BJ (cell line): ENCODE measurements at regions not wholly inside any gene's neighbourhood (a gene's known extent, or its start where the extent isn't known, plus 50 kb on each side); places are given as distances from the start of the nearest gene placed in this dataset.

Experiments used
- CTCF ChIA-PET: fragments of 350-600 bp; formaldehyde crosslinking; extraction: SDS; loops from one replicate; lab custom pipeline; 2021; ENCODE audit warnings: antibody characterized with exemption, inconsistent platforms; lab: Yijun Ruan, JAX
- POLR2A ChIA-PET: fragments of 300-600 bp; sonication (Branson Sonifier 250); formaldehyde crosslinking; extraction: SDS; loops from one replicate; lab custom pipeline; 2021; ENCODE audit warnings: antibody characterized with exemption; lab: Charles Lee
- DNase-seq: peaks from one replicate; pipeline ENCODE4 v3.0.0-alpha.2; 2011; ENCODE audit warnings: low read depth
- H3K27me3 ChIP-seq: 2 replicates; pipeline ENCODE4 v1.6.0; 2011; ENCODE audit warnings: low read length; ENCODE audit not compliant: control insufficient read depth, insufficient read depth
- H3K36me3 ChIP-seq: 2 replicates; pipeline ENCODE4 v1.5.1; 2011; ENCODE audit warnings: low read length; ENCODE audit not compliant: control insufficient read depth, insufficient read depth
- H3K4me3 ChIP-seq: 2 replicates; pipeline ENCODE4 v1.5.1; 2011; ENCODE audit warnings: low read depth, mild to moderate bottlenecking, control low read depth, low read length
- CTCF ChIP-seq: IDR thresholded peaks from 2 replicates; pipeline ENCODE4 v1.5.1; 2011; ENCODE audit warnings: low read depth, mild to moderate bottlenecking, control low read depth, inconsistent platforms, low read length, moderate library complexity; ENCODE audit not compliant: insufficient read depth

- POLR2A ChIA-PET: no interaction called here
These were observed 601.2 kb downstream of the DHX35 start for GRCh38 chr20:39563349-39563748.

GRCh38 chr20:39554341-39554740, 592.2 kb downstream of the DHX35 start:
- POLR2A ChIA-PET: no interaction called here
- no peak overlapping the region for H3K4me3 ChIP-seq
- H3K27me3 ChIP-seq: no peaks in the 10 kb centered on the region
- DNase-seq: no peak
- TF ChIP-seq CTCF: no peak
- H3K36me3 ChIP-seq: no peaks in the 10 kb centered on the region
- CTCF ChIA-PET: no interaction called here

More at GRCh38 chr20:39563349-39563748, 601.2 kb downstream of the DHX35 start:
- CTCF ChIA-PET: no interaction called here
- no peaks in the 10 kb centered on the region for H3K36me3 ChIP-seq
- TF ChIP-seq CTCF: no peak
- H3K4me3 ChIP-seq: no peak overlapping the region
- no peaks in the 10 kb centered on the region for H3K27me3 ChIP-seq
- no peak for DNase-seq

GRCh38 chr20:39553120-39553519, 591.0 kb downstream of the DHX35 start:
- no peak overlapping the region for H3K4me3 ChIP-seq
- ChIA-PET CTCF (interaction anchor here (0.9 kb wide), 1 partner anchor 22 kb away, joined by 3 read pairs; no protein-coding TSS in a partner anchor), POLR2A (no interaction called here)
- H3K36me3 ChIP-seq: no peaks in the 10 kb centered on the region
- DNase-seq: no peak
- no peak for TF ChIP-seq CTCF
- H3K27me3 ChIP-seq: no peaks in the 10 kb centered on the region

- ChIA-PET POLR2A (no interaction called here), CTCF (no interaction called here)
- Histone ChIP-seq H3K4me3 (no peak overlapping the region), H3K27me3 (no peaks in the 10 kb centered on the region), H3K36me3 (no peaks in the 10 kb centered on the region)
- DNase-seq: no peak
- no peak for TF ChIP-seq CTCF
These were observed 587.6 kb downstream of the DHX35 start for GRCh38 chr20:39549733-39550132.

GRCh38 chr20:39547546-39548408, 585.6 kb downstream of the DHX35 start:
- ChIA-PET POLR2A (no interaction called here), CTCF (no interaction called here)
- no peaks in the 10 kb centered on the region for H3K36me3 ChIP-seq
- no peak for TF ChIP-seq CTCF
- H3K27me3 ChIP-seq: no peaks in the 10 kb centered on the region
- no peak for DNase-seq
- no peak overlapping the region for H3K4me3 ChIP-seq
